ENCODE measurements at regions not wholly inside any gene's neighbourhood (a gene's known extent, or its start where the extent isn't known, plus 50 kb on each side); places are given as distances from the start of the nearest gene placed in this dataset.

- no peaks in the 10 kb centered on the region for H3K36me3 ChIP-seq
- no peak overlapping the region for H3K4me3 ChIP-seq
- intact Hi-C loops (cut with DNase I), result no loop called here
- H3K4me1 ChIP-seq (ENCODE audit: insufficient read depth), result no peaks in the 10 kb centered on the region
- H3K9me3 ChIP-seq, result no peaks in the 10 kb centered on the region
- WGBS, 3 donors, result 78 to 84% (median 79%) methylated on average over 3 of the region's 3 CpGs
- no peak for DNase-seq
- TF ChIP-seq CTCF (IDR thresholded peaks at IDR 0.05), result no peak
- TF ChIP-seq POLR2A (IDR thresholded peaks at IDR 0.05), result no peak
- no peak for TF ChIP-seq EP300 (IDR thresholded peaks at IDR 0.05)
- H3K27me3 ChIP-seq, result no peaks in the 10 kb centered on the region
- no peak overlapping the region for H3K27ac ChIP-seq
Measured at GRCh38 chr1:69167876-69168275, 399.8 kb upstream of the LRRC7 start.

- Histone ChIP-seq H3K36me3 (no peaks in the 10 kb centered on the region), H3K4me1 (ENCODE audit: insufficient read depth) (no peaks in the 10 kb centered on the region), H3K27ac (no peak overlapping the region), H3K4me3 (no peak overlapping the region), H3K27me3 (no peaks in the 10 kb centered on the region), H3K9me3 (no peaks in the 10 kb centered on the region)
- intact Hi-C loops (cut with DNase I), result no loop called here
- TF ChIP-seq CTCF (IDR thresholded peaks at IDR 0.05), result no peak
- TF ChIP-seq POLR2A (IDR thresholded peaks at IDR 0.05), result no peak
- TF ChIP-seq EP300 (IDR thresholded peaks at IDR 0.05), result no peak
- no peak for DNase-seq
Measured at GRCh38 chr1:69171248-69171647, 396.5 kb upstream of the LRRC7 start.

GRCh38 chr1:69172003-69173000 lies 395.4 kb upstream of the LRRC7 start:
- intact Hi-C loops (cut with DNase I), result no loop called here
- Histone ChIP-seq H3K36me3 (no peaks in the 10 kb centered on the region), H3K4me3 (no peak overlapping the region), H3K4me1 (ENCODE audit: insufficient read depth) (no peaks in the 10 kb centered on the region), H3K27ac (no peak overlapping the region), H3K9me3 (no peaks in the 10 kb centered on the region), H3K27me3 (no peaks in the 10 kb centered on the region)
- 65 to 73% (median 66%) methylated on average over 7 of the region's 7 CpGs for WGBS, 3 donors
- TF ChIP-seq EP300 (IDR thresholded peaks at IDR 0.05), result no peak
- no peak for TF ChIP-seq CTCF (IDR thresholded peaks at IDR 0.05)
- no peak for TF ChIP-seq POLR2A (IDR thresholded peaks at IDR 0.05)
- DNase-seq, result no peak

GRCh38 chr1:69175053-69175452 lies 392.7 kb upstream of the LRRC7 start:
- intact Hi-C loops (cut with DNase I), result no loop called here
- H3K4me3 ChIP-seq, result no peak overlapping the region
- TF ChIP-seq POLR2A (IDR thresholded peaks at IDR 0.05) (no peak), CTCF (IDR thresholded peaks at IDR 0.05) (no peak), EP300 (IDR thresholded peaks at IDR 0.05) (no peak)
- no peaks in the 10 kb centered on the region for H3K9me3 ChIP-seq
- H3K27ac ChIP-seq, result no peak overlapping the region
- no peak for DNase-seq
- H3K27me3 ChIP-seq, result no peaks in the 10 kb centered on the region
- no peaks in the 10 kb centered on the region for H3K36me3 ChIP-seq
- no peaks in the 10 kb centered on the region for H3K4me1 ChIP-seq (ENCODE audit: insufficient read depth)
